RWPE2 (cell line): ENCODE measurements at regions not wholly inside any gene's neighbourhood (a gene's known extent, or its start where the extent isn't known, plus 50 kb on each side); places are given as distances from the start of the nearest gene placed in this dataset.
"Not testable (repeated sequence)": the region's sequence is repeated elsewhere in the genome, so short reads cannot be mapped to it uniquely, and the experiment has no call there.

Experiments used
- ATAC-seq: fragments of 200-7000 bp; cut with Tn5 transposase; 3 replicates; pipeline ENCODE4 v1.9.1; 2021; ENCODE audit warnings: low read depth
- DNase-seq: peaks from one replicate; pipeline ENCODE4 v3.0.0-alpha.2; 2020; ENCODE audit warnings: low spot score
- H3K27ac ChIP-seq: fragments of 450-650 bp; 2 replicates; pipeline ENCODE4 v1.5.1; 2017; ENCODE audit warnings: mild to moderate bottlenecking; ENCODE audit not compliant: poor library complexity, severe bottlenecking
- H3K27me3 ChIP-seq: fragments of 250-450 bp; sonication (Bioruptor Pico); 2 replicates; pipeline ENCODE4 v1.5.1; 2021; ENCODE audit warnings: mild to moderate bottlenecking, moderate library complexity; ENCODE audit not compliant: insufficient read depth, poor library complexity, severe bottlenecking
- H3K36me3 ChIP-seq: fragments of 250-450 bp; sonication (Bioruptor Pico); 2 replicates; pipeline ENCODE4 v1.5.1; 2020; ENCODE audit warnings: low read depth, mild to moderate bottlenecking, moderate library complexity
- H3K4me1 ChIP-seq: fragments of 250-450 bp; sonication (Bioruptor Pico); 2 replicates; pipeline ENCODE4 v1.5.1; 2021; ENCODE audit warnings: mild to moderate bottlenecking, moderate library complexity; ENCODE audit not compliant: insufficient read depth, poor library complexity, severe bottlenecking
- H3K4me3 ChIP-seq: fragments of 250-450 bp; sonication (Bioruptor Pico); 2 replicates; pipeline ENCODE4 v1.5.1; 2021; ENCODE audit warnings: mild to moderate bottlenecking, moderate library complexity; ENCODE audit not compliant: severe bottlenecking
- H3K9me3 ChIP-seq: fragments of 250-450 bp; sonication (Bioruptor Pico); 2 replicates; pipeline ENCODE4 v1.5.1; 2021; ENCODE audit warnings: mild to moderate bottlenecking, moderate library complexity; ENCODE audit not compliant: severe bottlenecking
- TF ChIP-seq, protein P1 (sequence below): fragments of 450-650 bp; IDR thresholded peaks from one replicate; pipeline ENCODE4 v1.5.1; 2017; ENCODE audit warnings: mild to moderate bottlenecking, moderate library complexity; ENCODE audit not compliant: poor library complexity, severe bottlenecking

DNA sequence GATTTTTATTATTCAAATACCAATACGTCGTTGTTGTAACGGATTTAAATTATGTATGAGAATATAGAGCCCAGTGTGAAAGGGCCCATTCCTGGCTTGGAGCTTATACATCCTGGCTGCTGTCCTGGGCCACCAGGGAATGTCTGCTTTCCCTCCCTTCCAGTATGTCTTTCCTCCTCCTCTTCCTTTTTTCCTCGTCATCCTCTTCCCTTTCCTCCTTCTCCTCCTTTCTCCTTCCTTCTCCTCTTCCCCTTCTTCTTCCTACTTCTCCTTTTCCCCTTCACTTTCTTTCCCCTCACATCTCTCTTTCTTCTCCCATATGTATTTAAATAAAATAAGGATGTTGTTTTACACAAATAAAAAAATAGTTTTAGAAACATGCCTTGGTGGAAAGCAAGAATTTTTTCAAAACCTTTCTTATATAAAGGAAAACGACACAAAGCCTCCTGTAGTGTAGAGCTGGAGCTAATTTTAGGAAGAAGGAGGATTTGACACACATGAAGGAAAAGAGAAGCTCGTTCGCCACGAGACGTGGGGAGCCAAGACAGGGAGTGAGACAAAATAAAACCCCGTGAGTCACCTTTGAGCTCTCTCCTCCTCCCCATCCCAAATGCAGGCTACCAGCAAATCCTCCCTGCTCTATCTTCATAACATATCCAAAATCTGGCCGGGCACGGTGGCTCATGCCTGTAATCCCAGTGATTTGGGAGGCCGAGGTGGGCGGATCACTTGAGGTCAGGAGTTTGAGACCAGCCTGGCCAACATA, 301.1 kb upstream of the LYZL1 start:
- DNase-seq: no peak
- no peaks in the 10 kb centered on the region for H3K36me3 ChIP-seq

DNA sequence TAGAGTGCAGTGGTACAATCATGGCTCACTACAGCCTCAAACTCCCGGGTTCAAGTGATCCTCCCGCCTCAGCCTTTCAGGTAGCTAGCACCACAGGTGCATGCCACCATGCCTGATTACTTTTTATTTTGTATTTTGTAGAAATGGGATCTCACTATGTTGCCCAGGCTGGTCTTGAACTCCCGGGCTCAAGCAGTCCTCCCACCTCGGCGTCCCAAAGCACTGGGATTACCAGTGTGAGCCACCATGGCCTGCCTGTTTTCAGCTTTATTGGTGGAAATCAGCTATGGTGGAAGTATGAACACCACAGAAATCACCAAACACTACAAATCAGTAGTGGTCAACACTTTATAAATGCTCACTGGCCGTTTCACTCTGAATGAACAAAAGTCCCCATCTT, 299.9 kb upstream of the LYZL1 start:
- ATAC-seq (no peak), DNase-seq (no peak)
- H3K9me3 ChIP-seq: no peaks in the 10 kb centered on the region
- H3K4me1 ChIP-seq: peaks cover 6% of the 10 kb centered on the region
- no peak overlapping the region for H3K4me3 ChIP-seq
- H3K27ac ChIP-seq: no peak overlapping the region
- TF ChIP-seq, protein P1, sequence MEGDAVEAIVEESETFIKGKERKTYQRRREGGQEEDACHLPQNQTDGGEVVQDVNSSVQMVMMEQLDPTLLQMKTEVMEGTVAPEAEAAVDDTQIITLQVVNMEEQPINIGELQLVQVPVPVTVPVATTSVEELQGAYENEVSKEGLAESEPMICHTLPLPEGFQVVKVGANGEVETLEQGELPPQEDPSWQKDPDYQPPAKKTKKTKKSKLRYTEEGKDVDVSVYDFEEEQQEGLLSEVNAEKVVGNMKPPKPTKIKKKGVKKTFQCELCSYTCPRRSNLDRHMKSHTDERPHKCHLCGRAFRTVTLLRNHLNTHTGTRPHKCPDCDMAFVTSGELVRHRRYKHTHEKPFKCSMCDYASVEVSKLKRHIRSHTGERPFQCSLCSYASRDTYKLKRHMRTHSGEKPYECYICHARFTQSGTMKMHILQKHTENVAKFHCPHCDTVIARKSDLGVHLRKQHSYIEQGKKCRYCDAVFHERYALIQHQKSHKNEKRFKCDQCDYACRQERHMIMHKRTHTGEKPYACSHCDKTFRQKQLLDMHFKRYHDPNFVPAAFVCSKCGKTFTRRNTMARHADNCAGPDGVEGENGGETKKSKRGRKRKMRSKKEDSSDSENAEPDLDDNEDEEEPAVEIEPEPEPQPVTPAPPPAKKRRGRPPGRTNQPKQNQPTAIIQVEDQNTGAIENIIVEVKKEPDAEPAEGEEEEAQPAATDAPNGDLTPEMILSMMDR: no peak
- H3K36me3 ChIP-seq: no peaks in the 10 kb centered on the region
- no peaks in the 10 kb centered on the region for H3K27me3 ChIP-seq

More for the DNA sequence above, 301.1 kb upstream of the LYZL1 start:
- Histone ChIP-seq H3K27me3 (no peaks in the 10 kb centered on the region), H3K4me3 (no peak overlapping the region), H3K27ac (no peak overlapping the region), H3K4me1 (peaks cover 6% of the 10 kb centered on the region), H3K9me3 (no peaks in the 10 kb centered on the region)
- ATAC-seq: no peak
- TF ChIP-seq, protein P1: no peak

DNA sequence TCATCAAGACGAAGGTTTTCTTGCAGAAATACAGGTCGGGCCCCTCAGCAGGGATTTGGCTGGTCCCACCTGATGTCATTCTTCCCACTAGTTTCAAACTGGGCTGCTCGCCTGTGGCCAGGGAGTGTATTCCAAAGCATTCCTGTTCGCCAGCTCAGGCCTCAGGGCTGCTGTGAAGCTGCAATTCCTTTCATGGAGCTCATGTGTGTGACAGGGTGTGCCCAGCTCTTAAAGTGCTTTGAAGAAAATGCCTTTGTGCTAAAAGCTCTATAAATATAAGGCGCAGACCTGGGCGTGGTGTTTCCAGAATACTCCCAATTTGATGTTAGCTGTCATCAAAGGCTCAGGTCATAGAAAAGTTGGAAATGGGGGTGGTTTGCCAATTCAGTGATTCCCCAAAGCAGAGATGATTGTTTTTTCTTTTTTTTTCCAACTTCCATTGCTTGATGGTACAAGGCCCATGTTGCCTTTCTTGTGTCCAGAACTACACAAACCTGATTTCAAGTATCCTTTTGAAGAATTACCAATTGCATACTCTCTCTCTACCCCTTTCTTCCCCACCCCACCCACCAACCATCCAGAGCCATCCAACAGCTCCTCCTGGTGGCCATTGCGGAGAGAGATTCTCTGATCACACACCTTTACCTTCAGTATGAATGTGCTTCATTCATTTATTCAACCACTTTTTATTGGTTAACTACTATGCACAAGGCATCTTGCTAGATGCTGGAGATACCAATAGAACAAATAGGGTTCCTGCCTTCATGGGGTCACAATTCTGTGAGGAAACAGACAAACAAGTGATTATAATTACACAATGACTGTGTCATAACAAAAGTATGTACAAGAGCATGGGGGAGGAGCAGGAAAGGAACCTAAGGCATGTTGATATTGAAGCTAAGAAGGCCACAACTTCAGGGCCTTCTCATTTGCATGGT, 297.3 kb upstream of the LYZL1 start:
- ATAC-seq (peak; percentile 92), DNase-seq (no peak)
- TF ChIP-seq, protein P1: peak; percentile 59
- Histone ChIP-seq H3K9me3 (no peaks in the 10 kb centered on the region), H3K27me3 (no peaks in the 10 kb centered on the region), H3K27ac (no peak overlapping the region), H3K36me3 (no peaks in the 10 kb centered on the region), H3K4me1 (peaks cover 6% of the 10 kb centered on the region), H3K4me3 (no peak overlapping the region)

DNA sequence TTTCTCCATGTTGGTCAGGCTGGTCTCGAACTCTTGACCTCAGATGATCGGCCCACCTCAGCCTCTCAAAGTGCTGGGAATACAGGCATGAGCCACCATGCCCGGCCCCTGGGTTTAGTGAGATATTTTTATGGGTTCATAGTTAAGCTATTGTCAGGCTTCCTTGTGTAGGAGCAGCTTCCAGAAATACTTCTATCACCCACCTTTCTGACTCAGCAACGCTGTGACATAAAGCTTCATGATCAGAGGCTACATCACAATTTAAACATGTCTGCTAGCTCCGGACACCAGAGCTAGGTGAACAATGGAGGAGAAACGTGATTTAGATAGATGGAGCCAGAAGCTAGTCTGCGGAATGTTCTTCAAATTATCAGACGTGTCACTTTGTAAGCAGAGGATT, 295.8 kb upstream of the LYZL1 start:
- Histone ChIP-seq H3K4me1 (peaks cover 6% of the 10 kb centered on the region), H3K9me3 (no peaks in the 10 kb centered on the region), H3K4me3 (no peak overlapping the region), H3K36me3 (no peaks in the 10 kb centered on the region), H3K27ac (no peak overlapping the region), H3K27me3 (no peaks in the 10 kb centered on the region)
- no peak for DNase-seq
- ATAC-seq: no peak
- TF ChIP-seq, protein P1: no peak

DNA sequence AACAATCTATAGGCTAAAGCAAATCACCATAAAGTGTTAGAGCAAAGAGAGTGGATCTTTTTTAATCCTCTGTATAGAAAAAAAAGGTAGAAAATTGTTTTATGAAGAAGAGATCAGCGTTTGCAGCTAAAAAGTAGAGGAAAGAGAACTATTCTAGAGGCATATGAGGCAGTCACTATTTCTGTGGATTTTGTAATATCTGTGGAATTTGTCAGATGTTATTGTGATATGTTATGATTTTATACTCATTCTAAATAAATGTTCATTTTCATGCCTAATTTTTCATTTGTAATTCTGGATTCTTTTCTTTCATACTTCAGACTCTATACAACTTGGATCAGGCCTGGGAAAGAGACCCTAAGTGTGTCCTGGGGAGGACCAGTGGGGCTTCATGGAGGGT, 295.0 kb upstream of the LYZL1 start:
- no peak for ATAC-seq
- no peaks in the 10 kb centered on the region for H3K27me3 ChIP-seq
- H3K9me3 ChIP-seq: no peaks in the 10 kb centered on the region
- no peak overlapping the region for H3K4me3 ChIP-seq
- DNase-seq: no peak
- no peak overlapping the region for H3K27ac ChIP-seq
- H3K36me3 ChIP-seq: no peaks in the 10 kb centered on the region
- TF ChIP-seq, protein P1: no peak
- peaks cover 6% of the 10 kb centered on the region for H3K4me1 ChIP-seq

DNA sequence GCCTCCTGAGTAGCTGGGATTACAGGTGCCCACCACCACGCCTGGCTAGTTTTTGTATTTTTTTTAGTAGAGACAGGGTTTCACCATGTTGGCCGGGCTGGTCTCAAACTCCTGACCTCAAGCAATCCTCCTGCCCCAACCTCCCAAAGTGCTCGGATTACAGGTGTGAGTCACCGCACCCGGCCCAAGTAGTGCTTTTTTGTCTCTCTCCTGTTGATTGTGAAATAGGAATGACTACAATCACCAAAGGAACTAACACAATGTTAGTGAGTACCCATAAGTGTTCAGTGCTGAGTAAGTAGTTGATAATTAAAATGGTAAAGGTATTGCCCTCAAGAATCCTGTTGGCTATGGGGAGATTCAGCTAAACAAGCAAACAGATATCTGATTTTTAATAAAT, 294.1 kb upstream of the LYZL1 start:
- not testable (repeated sequence) for H3K9me3 ChIP-seq, H3K4me1 ChIP-seq, H3K4me3 ChIP-seq, H3K27ac ChIP-seq, ATAC-seq, H3K27me3 ChIP-seq, DNase-seq, H3K36me3 ChIP-seq
